ES-I3 (cell line): ENCODE measurements at regions not wholly inside any gene's neighbourhood (a gene's known extent, or its start where the extent isn't known, plus 50 kb on each side); places are given as distances from the start of the nearest gene placed in this dataset.

ENCODE experiments used
- H3K36me3 ChIP-seq: 2 replicates; pipeline ENCODE4 v1.6.1; 2013; ENCODE audit warnings: mild to moderate bottlenecking, low read length, control low read depth, moderate library complexity; ENCODE audit not compliant: insufficient read depth
- H3K4me1 ChIP-seq: 2 replicates; pipeline ENCODE4 v1.6.1; 2013; ENCODE audit warnings: mild to moderate bottlenecking, control low read depth, low read length; ENCODE audit not compliant: insufficient read depth
- H3K9ac ChIP-seq: 2 replicates; pipeline ENCODE4 v1.6.1; 2013; ENCODE audit warnings: low read depth, mild to moderate bottlenecking, low read length, moderate library complexity
- H3K9me3 ChIP-seq: 2 replicates; pipeline ENCODE4 v1.6.1; 2013; ENCODE audit warnings: mild to moderate bottlenecking, low read length, moderate library complexity; ENCODE audit not compliant: control insufficient read depth, insufficient read depth

- Histone ChIP-seq H3K4me1 (no peaks in the 10 kb centered on the region), H3K9me3 (peaks cover 3% of the 10 kb centered on the region; the same call in 1 of the 2 replicates), H3K9ac (no peak overlapping the region), H3K36me3 (no peaks in the 10 kb centered on the region; the same call in 1 of the 2 replicates)
Observed at GRCh38 chr18:37676276-37676675, 110.7 kb upstream of the CELF4 start.

DNA sequence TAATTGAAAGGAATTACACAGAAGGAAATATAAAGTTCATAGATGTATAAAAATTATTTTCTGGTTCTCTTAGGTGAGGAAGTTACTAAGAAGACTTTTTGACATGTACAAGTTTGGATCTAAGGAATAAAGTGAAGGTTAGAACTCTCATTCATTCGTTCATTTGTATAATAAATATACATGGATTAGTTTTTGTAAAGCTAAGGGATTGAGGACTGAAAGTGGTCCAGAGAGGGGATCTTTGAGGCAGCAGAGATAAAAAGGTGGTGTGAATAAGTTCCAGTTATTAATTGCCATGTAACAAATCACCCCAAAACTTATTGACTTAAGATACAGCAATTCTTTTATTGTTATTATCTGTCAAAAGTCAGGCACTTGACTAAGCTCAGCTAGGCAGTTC lies 110.1 kb upstream of the CELF4 start:
- H3K9me3 ChIP-seq: peaks cover 3% of the 10 kb centered on the region; the same call in 1 of the 2 replicates
- no peaks in the 10 kb centered on the region; the same call in 1 of the 2 replicates for H3K36me3 ChIP-seq
- no peak overlapping the region for H3K9ac ChIP-seq
- H3K4me1 ChIP-seq: no peaks in the 10 kb centered on the region

GRCh38 chr18:37674570-37674969 lies 109.0 kb upstream of the CELF4 start:
- Histone ChIP-seq H3K9me3 (peaks cover 3% of the 10 kb centered on the region; the same call in 1 of the 2 replicates), H3K36me3 (no peaks in the 10 kb centered on the region), H3K4me1 (peaks cover 3% of the 10 kb centered on the region; the same call in 1 of the 2 replicates), H3K9ac (no peak overlapping the region)

DNA sequence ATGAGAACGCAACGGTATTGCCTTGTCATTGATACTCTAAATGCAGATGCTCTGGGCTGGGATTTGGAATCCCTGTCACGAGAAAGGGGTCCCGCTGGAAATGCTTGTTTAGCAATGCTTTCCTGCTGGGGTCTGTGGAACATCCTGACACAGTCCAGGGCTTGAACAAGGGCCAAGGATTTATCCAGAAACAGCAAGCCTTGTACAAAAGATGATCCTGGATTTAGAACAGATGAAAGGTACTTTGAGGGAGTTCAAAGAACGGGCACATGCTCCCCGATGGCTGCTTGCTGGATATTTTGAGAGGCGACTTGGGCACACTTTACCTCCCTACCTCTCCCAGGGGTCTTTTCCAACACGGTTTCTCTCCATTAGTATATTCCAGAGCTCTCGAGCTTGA lies 108.1 kb upstream of the CELF4 start:
- no peak overlapping the region for H3K9ac ChIP-seq
- H3K36me3 ChIP-seq: no peaks in the 10 kb centered on the region
- H3K4me1 ChIP-seq: peaks cover 8% of the 10 kb centered on the region; the same call in 1 of the 2 replicates
- H3K9me3 ChIP-seq: peaks cover 3% of the 10 kb centered on the region; the same call in 1 of the 2 replicates

GRCh38 chr18:37672932-37673595 lies 107.5 kb upstream of the CELF4 start:
- Histone ChIP-seq H3K36me3 (no peaks in the 10 kb centered on the region), H3K9ac (no peak overlapping the region), H3K4me1 (peaks cover 11% of the 10 kb centered on the region; the same call in 1 of the 2 replicates), H3K9me3 (peaks cover 3% of the 10 kb centered on the region; the same call in 1 of the 2 replicates)

GRCh38 chr18:37672001-37672400 lies 106.4 kb upstream of the CELF4 start:
- peaks cover 11% of the 10 kb centered on the region; the same call in 1 of the 2 replicates for H3K4me1 ChIP-seq
- no peaks in the 10 kb centered on the region for H3K36me3 ChIP-seq
- H3K9me3 ChIP-seq: peaks cover 3% of the 10 kb centered on the region; the same call in 1 of the 2 replicates
- H3K9ac ChIP-seq: no peak overlapping the region

DNA sequence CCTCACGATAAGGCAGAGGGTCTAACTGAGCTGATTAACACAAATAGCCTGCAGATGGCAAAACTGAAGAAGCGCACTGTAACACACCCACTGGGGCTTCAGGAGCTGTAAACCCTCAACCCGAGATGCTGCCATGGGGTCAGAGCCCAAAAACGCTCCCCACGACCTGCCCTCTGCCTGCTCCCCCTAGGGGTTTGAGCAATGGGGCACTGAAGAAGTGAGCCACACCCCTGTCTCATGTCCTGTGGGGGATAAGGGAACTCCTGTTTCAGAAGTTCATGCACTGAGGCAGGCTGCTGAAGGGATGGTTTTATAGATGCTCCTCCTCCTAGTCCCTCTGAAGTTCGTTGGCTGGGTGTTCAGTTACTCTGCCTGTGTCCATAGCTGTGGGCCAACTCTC lies 105.9 kb upstream of the CELF4 start:
- no peaks in the 10 kb centered on the region for H3K36me3 ChIP-seq
- no peak overlapping the region for H3K9ac ChIP-seq
- H3K4me1 ChIP-seq: peaks cover 11% of the 10 kb centered on the region; the same call in 1 of the 2 replicates
- peaks cover 3% of the 10 kb centered on the region; the same call in 1 of the 2 replicates for H3K9me3 ChIP-seq

GRCh38 chr18:37671119-37671518 lies 105.5 kb upstream of the CELF4 start:
- no peak overlapping the region for H3K9ac ChIP-seq
- H3K9me3 ChIP-seq: peaks cover 3% of the 10 kb centered on the region; the same call in 1 of the 2 replicates
- no peaks in the 10 kb centered on the region for H3K36me3 ChIP-seq
- peaks cover 11% of the 10 kb centered on the region; the same call in 1 of the 2 replicates for H3K4me1 ChIP-seq

DNA sequence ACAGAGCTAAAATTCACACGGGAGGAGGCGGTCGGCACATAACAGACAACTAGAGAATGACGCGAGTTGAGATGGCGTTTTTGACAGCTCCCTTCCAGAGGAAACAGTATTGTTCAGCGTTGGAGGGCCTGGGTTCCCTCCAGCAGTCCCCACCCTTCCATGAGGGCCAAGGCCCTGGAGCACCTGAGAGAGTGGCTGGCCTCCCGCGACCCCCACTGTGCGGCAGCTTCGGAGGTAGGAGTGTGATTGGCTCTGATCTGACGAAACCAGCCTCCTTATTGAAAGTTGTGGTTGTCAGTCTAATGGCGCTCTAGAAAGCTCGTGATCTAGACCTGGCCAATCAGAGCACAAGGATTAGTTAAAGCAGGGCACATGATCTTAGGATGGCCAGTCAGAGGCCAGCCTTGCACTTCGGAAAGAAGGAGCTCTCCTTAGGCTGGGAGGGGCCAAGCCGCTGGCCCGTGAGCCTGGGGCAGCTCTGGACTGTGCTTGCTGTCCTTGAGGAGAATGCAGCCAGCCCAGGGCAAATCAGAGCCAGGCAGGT lies 104.5 kb upstream of the CELF4 start:
- peaks cover 11% of the 10 kb centered on the region; the same call in 1 of the 2 replicates for H3K4me1 ChIP-seq
- no peaks in the 10 kb centered on the region for H3K36me3 ChIP-seq
- H3K9me3 ChIP-seq: no peaks in the 10 kb centered on the region
- H3K9ac ChIP-seq: no peak overlapping the region

DNA sequence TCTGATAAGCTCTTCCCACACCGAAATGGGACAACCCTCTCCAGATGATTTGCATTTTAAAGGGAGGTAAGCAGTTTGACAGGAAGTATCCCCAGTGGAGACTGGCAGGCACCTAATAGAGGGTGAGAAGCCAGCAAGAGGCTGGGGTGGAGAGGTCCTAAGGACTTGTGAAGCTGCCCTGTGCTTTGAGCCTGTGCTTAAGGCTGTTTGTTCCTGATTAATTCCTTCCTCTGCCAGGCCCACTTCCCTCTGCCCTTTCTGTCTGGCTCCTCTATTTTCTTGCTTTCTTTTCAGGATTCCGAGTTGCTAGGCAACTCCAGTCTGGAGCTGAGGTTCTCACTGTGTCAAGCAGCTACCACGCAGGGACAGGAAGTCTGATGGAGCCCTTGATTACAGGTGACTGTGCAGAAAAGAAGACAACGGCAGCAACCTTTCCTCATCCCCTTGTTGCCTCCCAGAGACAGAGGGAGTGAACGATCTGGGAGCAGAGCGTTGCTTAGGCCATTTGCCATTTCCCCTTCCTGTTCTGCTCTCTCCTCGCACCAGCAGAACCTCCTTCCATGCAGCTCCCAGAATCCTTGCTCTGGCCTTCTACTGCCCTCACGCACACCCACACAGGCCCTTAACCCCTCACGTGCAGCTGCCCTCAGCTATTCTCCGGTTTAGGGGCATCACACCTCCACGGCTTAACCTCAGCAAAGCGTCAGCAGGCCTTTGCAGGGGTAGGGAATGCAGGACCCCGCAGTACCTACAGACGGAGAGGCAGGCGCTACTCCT lies 103.6 kb upstream of the CELF4 start:
- H3K9me3 ChIP-seq: no peaks in the 10 kb centered on the region
- peaks cover 11% of the 10 kb centered on the region; the same call in 1 of the 2 replicates for H3K4me1 ChIP-seq
- no peak overlapping the region for H3K9ac ChIP-seq
- H3K36me3 ChIP-seq: no peaks in the 10 kb centered on the region

- Histone ChIP-seq H3K36me3 (no peaks in the 10 kb centered on the region), H3K9ac (no peak overlapping the region), H3K4me1 (peaks cover 11% of the 10 kb centered on the region; the same call in 1 of the 2 replicates), H3K9me3 (no peaks in the 10 kb centered on the region)
Observed at GRCh38 chr18:37667836-37668235, 102.2 kb upstream of the CELF4 start.

DNA sequence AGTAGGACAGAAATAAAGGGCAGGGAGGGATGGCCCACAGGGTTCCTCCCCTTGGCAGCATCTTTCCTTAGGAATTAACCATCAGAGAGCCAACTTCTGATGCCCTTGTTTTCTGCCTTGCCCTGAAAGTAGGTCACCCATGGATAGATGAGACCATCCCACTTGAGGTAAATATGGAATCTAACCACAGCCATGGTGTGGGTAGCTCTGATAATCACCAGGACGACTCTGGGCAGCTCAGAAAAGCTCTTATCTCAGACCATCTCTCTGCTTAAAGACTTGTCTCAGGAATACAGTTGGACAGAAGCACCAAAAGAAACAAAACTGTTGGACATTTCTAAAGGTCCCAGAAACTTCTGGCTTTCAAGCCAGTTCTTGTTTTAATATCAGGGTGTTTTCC lies 101.4 kb upstream of the CELF4 start:
- peaks cover 11% of the 10 kb centered on the region; the same call in 1 of the 2 replicates for H3K4me1 ChIP-seq
- no peak overlapping the region for H3K9ac ChIP-seq
- no peaks in the 10 kb centered on the region for H3K36me3 ChIP-seq
- H3K9me3 ChIP-seq: no peaks in the 10 kb centered on the region

GRCh38 chr18:37666451-37666850 lies 100.9 kb upstream of the CELF4 start:
- no peaks in the 10 kb centered on the region for H3K9me3 ChIP-seq
- peaks cover 11% of the 10 kb centered on the region; the same call in 1 of the 2 replicates for H3K4me1 ChIP-seq
- H3K36me3 ChIP-seq: no peaks in the 10 kb centered on the region
- H3K9ac ChIP-seq: no peak overlapping the region

DNA sequence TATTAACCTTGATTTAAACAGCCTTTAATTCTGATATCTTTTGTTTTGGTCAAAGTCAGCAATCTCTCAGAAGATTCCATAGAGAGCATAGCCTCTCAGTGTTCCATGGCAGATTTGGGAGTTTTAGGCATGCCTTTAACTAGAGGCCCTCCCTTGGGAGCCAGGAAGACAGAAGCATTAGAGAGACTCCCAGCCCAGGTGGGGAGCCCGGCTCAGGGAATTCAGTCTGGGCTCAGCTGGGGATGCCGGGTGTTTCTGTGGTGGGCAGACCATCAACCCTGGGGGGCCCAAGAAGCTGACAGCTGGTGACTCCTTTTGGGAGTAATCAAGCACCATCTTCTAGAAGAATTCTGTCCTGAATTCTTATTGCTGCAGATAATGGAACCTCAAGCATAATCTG lies 99.7 kb upstream of the CELF4 start:
- H3K9me3 ChIP-seq: no peaks in the 10 kb centered on the region

More for the DNA sequence above, 99.7 kb upstream of the CELF4 start:
- H3K4me1 ChIP-seq: peaks cover 11% of the 10 kb centered on the region; the same call in 1 of the 2 replicates
- no peak overlapping the region for H3K9ac ChIP-seq
- no peaks in the 10 kb centered on the region for H3K36me3 ChIP-seq
